ENCODE measurements at regions not wholly inside any gene's neighbourhood (a gene's known extent, or its start where the extent isn't known, plus 50 kb on each side); places are given as distances from the start of the nearest gene placed in this dataset.

- WGBS (ENCODE audit: insufficient coverage, insufficient replicate concordance, low lambda C conversion rate, missing lambda C conversion rate), result 22% methylated on average over 5 of the region's 5 CpGs
- no peaks in the 10 kb centered on the region for H3K4me1 ChIP-seq (ENCODE audit: control insufficient read depth, insufficient read depth, low read length)
- no peak overlapping the region for H3K9ac ChIP-seq (ENCODE audit: control insufficient read depth, insufficient read depth, low read length)
- DNase-seq (ENCODE audit: low read depth, low spot score), result no peak
- ATAC-seq, result no peak
- H3K9me3 ChIP-seq (replicated peaks; ENCODE audit: control insufficient read depth, insufficient read depth, low read length), result no peaks in the 10 kb centered on the region
- no peaks in the 10 kb centered on the region for H3K79me2 ChIP-seq (ENCODE audit: control insufficient read depth, insufficient read depth, low read length)
- TF ChIP-seq EED (IDR thresholded peaks at IDR 0.05; ENCODE audit: low read depth), result no peak
- no peak for TF ChIP-seq HDAC2 (IDR thresholded peaks at IDR 0.05)
- no peak for TF ChIP-seq SKIL (IDR thresholded peaks at IDR 0.05; ENCODE audit: low read depth, poor library complexity, severe bottlenecking)
- no peak for TF ChIP-seq GABPA (IDR thresholded peaks at IDR 0.05; ENCODE audit: low read depth)
- TF ChIP-seq RAD21 (IDR thresholded peaks at IDR 0.05; ENCODE audit: insufficient read depth, low read depth, low read length), result no peak
- TF ChIP-seq IKZF1 (conservative IDR thresholded peaks at IDR 0.05), result no peak
- TF ChIP-seq YY1 (IDR thresholded peaks at IDR 0.05; ENCODE audit: low read depth, low read length), result no peak
- no peak for TF ChIP-seq BMI1 (IDR thresholded peaks at IDR 0.05; ENCODE audit: borderline replicate concordance)
- intact Hi-C loops (cut with micrococcal nuclease; ENCODE audit: unreplicated experiment) (no loop called here), in situ Hi-C loops (cut with MboI) (no loop called here)
- H3K27me3 ChIP-seq (replicated peaks in 1 of 2; ENCODE audit: control insufficient read depth in 2 of 2, insufficient read depth in 2 of 2, low read length in 1 of 2), result no peaks in the 10 kb centered on the region
- H3K4me2 ChIP-seq (ENCODE audit: control insufficient read depth, insufficient read depth), result no peak overlapping the region
- no peaks in the 10 kb centered on the region for H4K20me1 ChIP-seq (ENCODE audit: control insufficient read depth, insufficient read depth)
- FAIRE-seq, result no peak
- BruUV-seq (replicated peaks), result no TSS peak
- H2AFZ ChIP-seq (ENCODE audit: control insufficient read depth, low read depth, low read length), result no peak overlapping the region
- SMC1A ChIA-PET (ENCODE audit: uncharacterized antibody, unreplicated experiment), result no interaction called here
- RAD21 ChIA-PET (ENCODE audit: unreplicated experiment), result no interaction called here
- POLR2A ChIA-PET, result no interaction called here
- no peaks in the 10 kb centered on the region for H3K36me3 ChIP-seq (ENCODE audit: control insufficient read depth in 2 of 2, insufficient read depth in 2 of 2, low read length in 1 of 2)
- H3K4me3 ChIP-seq, result no peak overlapping the region
- H3K27ac ChIP-seq (ENCODE audit: control insufficient read depth, insufficient read depth), result no peak overlapping the region
- CTCF ChIA-PET, result interaction anchor here (0.6 kb wide), 1 partner anchor 173 kb away, joined by 3 read pairs; no protein-coding TSS in a partner anchor
Measured at GRCh38 chr12:105947906-105948305, 190.8 kb downstream of the NUAK1 start.
